DND-41 (cell line): ENCODE measurements at regions not wholly inside any gene's neighbourhood (a gene's known extent, or its start where the extent isn't known, plus 50 kb on each side); places are given as distances from the start of the nearest gene placed in this dataset.

Source experiments
- ATAC-seq: fragments of 200-7000 bp; cut with Tn5 transposase; 3 replicates; pipeline ENCODE4 v1.9.1; 2021; ENCODE audit warnings: low read depth; ENCODE audit not compliant: insufficient read depth
- DNase-seq: peaks from one replicate; pipeline ENCODE4 v3.0.0-alpha.2; 2020
- H2AFZ ChIP-seq: 2 replicates; pipeline ENCODE4 v1.6.0; 2012; ENCODE audit warnings: low read depth, low read length
- H3K27ac ChIP-seq: 2 replicates; pipeline ENCODE4 v1.5.1; 2012; ENCODE audit warnings: low read length, inconsistent platforms
- H3K27me3 ChIP-seq: fragments of 200-600 bp; sonication (generic); 2 replicates; pipeline ENCODE4 v1.6.0; 2012; ENCODE audit warnings: low read length, mild to moderate bottlenecking, inconsistent platforms; ENCODE audit not compliant: insufficient read depth, poor library complexity
- H3K36me3 ChIP-seq: 2 replicates; pipeline ENCODE4 v1.5.1; 2012; ENCODE audit warnings: low read length, inconsistent platforms; ENCODE audit not compliant: insufficient read depth
- H3K4me1 ChIP-seq: 2 replicates; pipeline ENCODE4 v1.5.1; 2012; ENCODE audit warnings: mild to moderate bottlenecking, low read length; ENCODE audit not compliant: insufficient read depth
- H3K4me2 ChIP-seq: 2 replicates; pipeline ENCODE4 v1.6.0; 2012; ENCODE audit warnings: mild to moderate bottlenecking, moderate library complexity, low read length, inconsistent platforms; ENCODE audit not compliant: insufficient read depth
- H3K4me3 ChIP-seq, 2 experiments: fragments of 200-600 bp in 1 of 2; shearing (Covaris generic) in 1 of 2; 2 replicates each; pipeline ENCODE4 v1.5.1; 2012 to 2016; ENCODE audit warnings: inconsistent platforms in 2 of 2, low read length in 2 of 2, mild to moderate bottlenecking in 2 of 2, low read depth in 1 of 2, moderate library complexity in 1 of 2
- H3K79me2 ChIP-seq: 2 replicates; pipeline ENCODE4 v1.6.0; 2012; ENCODE audit warnings: low read length, inconsistent platforms; ENCODE audit not compliant: insufficient read depth
- H3K9ac ChIP-seq: 2 replicates; pipeline ENCODE4 v1.6.0; 2012; ENCODE audit warnings: low read depth, mild to moderate bottlenecking, inconsistent platforms, low read length, moderate library complexity
- H3K9me3 ChIP-seq: 2 replicates; pipeline ENCODE4 v1.5.1; 2012; ENCODE audit warnings: low read length, moderate library complexity, mild to moderate bottlenecking, inconsistent platforms; ENCODE audit not compliant: insufficient read depth, severe bottlenecking
- H4K20me1 ChIP-seq: 2 replicates; pipeline ENCODE4 v1.6.0; 2012; ENCODE audit warnings: low read length; ENCODE audit not compliant: insufficient read depth
- EZH2 ChIP-seq: IDR thresholded peaks from 3 replicates; pipeline ENCODE4 v1.6.1; 2012; ENCODE audit warnings: borderline replicate concordance, low read depth, mild to moderate bottlenecking, moderate library complexity, low read length, inconsistent platforms; ENCODE audit not compliant: severe bottlenecking
- TF ChIP-seq, protein P1 (sequence below): IDR thresholded peaks from 2 replicates; pipeline ENCODE4 v1.5.1; 2012; ENCODE audit warnings: borderline replicate concordance, low read length, moderate library complexity, mild to moderate bottlenecking; ENCODE audit not compliant: poor library complexity, severe bottlenecking; ENCODE audit errors: extremely low read depth

- H3K4me1 ChIP-seq, result no peaks in the 10 kb centered on the region
Measured at GRCh38 chr16:66290431-66290830, 76.1 kb upstream of the CDH5 start.

DNA sequence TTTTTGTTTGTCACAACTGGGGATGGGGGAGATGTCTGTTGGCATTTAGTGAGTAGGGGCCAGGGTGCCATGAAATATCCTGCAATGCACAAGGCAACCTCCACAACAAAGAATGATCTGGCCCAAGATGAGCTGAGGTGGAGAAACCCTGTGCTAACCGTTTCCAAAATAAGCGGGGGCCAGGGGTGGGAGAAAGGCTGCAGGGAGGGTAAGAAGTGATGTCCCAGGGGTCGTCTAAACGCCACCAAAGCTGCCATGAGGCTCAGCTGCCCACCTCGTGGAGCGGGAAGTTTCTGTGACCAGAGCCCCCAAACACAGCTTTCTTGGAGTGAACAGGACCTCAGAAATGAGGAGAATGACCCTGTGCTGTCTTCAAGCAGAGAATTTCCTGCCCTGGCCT, 76.5 kb upstream of the CDH5 start:
- no peak for DNase-seq
- H3K27me3 ChIP-seq, result peaks cover 8% of the 10 kb centered on the region
- H3K4me1 ChIP-seq, result no peaks in the 10 kb centered on the region
- H3K9ac ChIP-seq, result no peak overlapping the region
- no peaks in the 10 kb centered on the region; the same call in 1 of the 2 replicates for H4K20me1 ChIP-seq
- no peak overlapping the region for H3K27ac ChIP-seq
- no peaks in the 10 kb centered on the region for H3K9me3 ChIP-seq
- TF ChIP-seq, protein P1, sequence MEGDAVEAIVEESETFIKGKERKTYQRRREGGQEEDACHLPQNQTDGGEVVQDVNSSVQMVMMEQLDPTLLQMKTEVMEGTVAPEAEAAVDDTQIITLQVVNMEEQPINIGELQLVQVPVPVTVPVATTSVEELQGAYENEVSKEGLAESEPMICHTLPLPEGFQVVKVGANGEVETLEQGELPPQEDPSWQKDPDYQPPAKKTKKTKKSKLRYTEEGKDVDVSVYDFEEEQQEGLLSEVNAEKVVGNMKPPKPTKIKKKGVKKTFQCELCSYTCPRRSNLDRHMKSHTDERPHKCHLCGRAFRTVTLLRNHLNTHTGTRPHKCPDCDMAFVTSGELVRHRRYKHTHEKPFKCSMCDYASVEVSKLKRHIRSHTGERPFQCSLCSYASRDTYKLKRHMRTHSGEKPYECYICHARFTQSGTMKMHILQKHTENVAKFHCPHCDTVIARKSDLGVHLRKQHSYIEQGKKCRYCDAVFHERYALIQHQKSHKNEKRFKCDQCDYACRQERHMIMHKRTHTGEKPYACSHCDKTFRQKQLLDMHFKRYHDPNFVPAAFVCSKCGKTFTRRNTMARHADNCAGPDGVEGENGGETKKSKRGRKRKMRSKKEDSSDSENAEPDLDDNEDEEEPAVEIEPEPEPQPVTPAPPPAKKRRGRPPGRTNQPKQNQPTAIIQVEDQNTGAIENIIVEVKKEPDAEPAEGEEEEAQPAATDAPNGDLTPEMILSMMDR, result no peak
- TF ChIP-seq EZH2, result no peak
- H3K4me3 ChIP-seq, result no peak overlapping the region
- no peaks in the 10 kb centered on the region for H3K79me2 ChIP-seq
- H3K36me3 ChIP-seq, result no peaks in the 10 kb centered on the region
- ATAC-seq, result no peak
- no peak overlapping the region for H2AFZ ChIP-seq
- no peak overlapping the region for H3K4me2 ChIP-seq

More at GRCh38 chr16:66290431-66290830, 76.1 kb upstream of the CDH5 start:
- Histone ChIP-seq H3K9me3 (no peaks in the 10 kb centered on the region), H2AFZ (no peak overlapping the region), H3K36me3 (no peaks in the 10 kb centered on the region), H3K27me3 (peaks cover 10% of the 10 kb centered on the region), H3K4me3 (no peak overlapping the region), H3K9ac (no peak overlapping the region), H3K4me2 (no peak overlapping the region), H3K27ac (no peak overlapping the region), H4K20me1 (no peaks in the 10 kb centered on the region; the same call in 1 of the 2 replicates), H3K79me2 (no peaks in the 10 kb centered on the region)
- TF ChIP-seq, protein P1, result no peak
- no peak for TF ChIP-seq EZH2
- no peak for DNase-seq
- no peak for ATAC-seq

GRCh38 chr16:66289051-66289680, 77.3 kb upstream of the CDH5 start:
- H3K27ac ChIP-seq, result no peak overlapping the region
- H3K9ac ChIP-seq, result no peak overlapping the region
- DNase-seq (no peak), ATAC-seq (no peak)
- H3K4me2 ChIP-seq, result no peak overlapping the region
- H3K27me3 ChIP-seq, result peaks cover 6% of the 10 kb centered on the region
- H3K4me1 ChIP-seq, result no peaks in the 10 kb centered on the region
- no peak overlapping the region for H2AFZ ChIP-seq
- H3K36me3 ChIP-seq, result no peaks in the 10 kb centered on the region
- no peaks in the 10 kb centered on the region; the same call in 1 of the 2 replicates for H4K20me1 ChIP-seq
- TF ChIP-seq, protein P1, result no peak
- no peak overlapping the region for H3K4me3 ChIP-seq
- no peaks in the 10 kb centered on the region for H3K79me2 ChIP-seq
- H3K9me3 ChIP-seq, result no peaks in the 10 kb centered on the region
